ENCODE measurements at regions not wholly inside any gene's neighbourhood (a gene's known extent, or its start where the extent isn't known, plus 50 kb on each side); places are given as distances from the start of the nearest gene placed in this dataset.

- DNase-seq (ENCODE audit: low spot score): no peak
- TF ChIP-seq CTCF (IDR thresholded peaks at IDR 0.05; ENCODE audit: extremely low read depth, missing control alignments): no peak
These were observed 1196.8 kb downstream of the BRD1 start for GRCh38 chr22:48630848-48631247.

GRCh38 chr22:48630433-48630754 lies 1197.3 kb downstream of the BRD1 start:
- no peak for TF ChIP-seq CTCF (IDR thresholded peaks at IDR 0.05; ENCODE audit: extremely low read depth, missing control alignments)
- no peak for DNase-seq (ENCODE audit: low spot score)

DNA sequence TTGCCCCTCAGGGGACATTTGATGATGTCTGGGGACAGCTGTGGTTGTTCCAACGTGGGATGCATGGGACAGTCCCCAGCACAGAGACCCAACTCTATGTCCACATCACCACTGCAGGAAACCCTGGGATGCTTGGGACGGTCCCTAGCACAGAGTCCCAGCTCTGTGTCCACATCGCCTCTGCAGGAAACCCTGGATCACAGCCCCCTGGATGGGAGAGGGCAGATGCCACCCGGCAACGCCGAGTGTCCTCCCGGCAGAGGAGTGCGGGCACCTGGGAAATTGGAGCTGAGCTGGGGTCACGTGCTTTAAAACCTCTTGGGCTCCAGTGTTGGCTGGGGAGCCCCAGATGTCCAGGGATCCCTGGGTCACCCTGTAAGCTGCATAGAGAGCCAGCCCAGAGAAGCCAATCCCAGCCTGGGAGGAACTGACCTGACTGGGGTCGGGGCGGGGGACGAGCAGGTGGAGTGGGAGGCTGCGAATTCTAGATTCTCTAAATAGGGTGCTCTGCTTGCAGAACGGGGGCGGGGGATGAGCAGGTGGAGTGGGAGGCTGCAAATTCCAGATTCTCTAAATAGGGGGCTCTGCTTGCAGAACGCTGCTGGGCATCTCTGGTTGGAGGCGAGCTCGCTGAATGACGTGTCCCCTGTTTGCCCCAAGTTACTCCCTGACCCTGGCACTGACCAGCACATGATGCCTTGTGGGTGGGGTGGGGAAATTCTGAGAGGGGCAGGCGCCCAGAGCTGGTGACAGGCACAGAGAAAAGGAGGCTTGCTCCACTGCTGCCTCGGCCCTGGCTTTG lies 1197.8 kb downstream of the BRD1 start:
- no peak for TF ChIP-seq CTCF (IDR thresholded peaks at IDR 0.05; ENCODE audit: extremely low read depth, missing control alignments)
- no peak for DNase-seq (ENCODE audit: low spot score)

- no peak for DNase-seq (ENCODE audit: low spot score)
- TF ChIP-seq CTCF (IDR thresholded peaks at IDR 0.05; ENCODE audit: extremely low read depth, missing control alignments): no peak
These were observed 1198.7 kb downstream of the BRD1 start for GRCh38 chr22:48628891-48629543.

GRCh38 chr22:48627966-48628365 lies 1199.7 kb downstream of the BRD1 start:
- TF ChIP-seq CTCF (IDR thresholded peaks at IDR 0.05; ENCODE audit: extremely low read depth, missing control alignments): no peak
- DNase-seq (ENCODE audit: low spot score): no peak

- DNase-seq (ENCODE audit: low spot score): no peak
- no peak for TF ChIP-seq CTCF (IDR thresholded peaks at IDR 0.05; ENCODE audit: extremely low read depth, missing control alignments)
These were observed 1200.5 kb downstream of the BRD1 start for GRCh38 chr22:48627203-48627602.

GRCh38 chr22:48624401-48624800 lies 1203.3 kb downstream of the BRD1 start:
- TF ChIP-seq CTCF (IDR thresholded peaks at IDR 0.05; ENCODE audit: extremely low read depth, missing control alignments): no peak
- DNase-seq (ENCODE audit: low spot score): no peak

All from GM20000 (cell line).